Activated CD8-positive, alpha-beta memory T cell treated with anti-CD3 and anti-CD28 coated beads, Interleukin-2, amount 10 ng/mL, durations not matched to agents 7 days and 5 days (primary cell): ENCODE measurements at regions not wholly inside any gene's neighbourhood (a gene's known extent, or its start where the extent isn't known, plus 50 kb on each side); places are given as distances from the start of the nearest gene placed in this dataset.

ENCODE experiments used
- ATAC-seq: fragments of 150-1000 bp; cut with Tn5 transposase; one replicate; pipeline ENCODE4 v1.10.0; 2021; ENCODE audit warnings: moderate library complexity
- CTCF ChIA-PET: fragments of 350-600 bp; sonication (Branson Sonifier 250); formaldehyde crosslinking; loops from one replicate; lab custom pipeline; 2021; ENCODE audit warnings: antibody characterized with exemption; lab: Charles Lee
- DNase-seq: peaks from one replicate; pipeline ENCODE4 v3.0.0-alpha.2; 2020
- H3K27ac Mint-ChIP-seq: one replicate; pipeline ENCODE4 v1.8.0; 2021; ENCODE audit warnings: mild to moderate bottlenecking, mixed read lengths
- H3K27me3 Mint-ChIP-seq: one replicate; pipeline ENCODE4 v1.8.0; 2021; ENCODE audit warnings: mixed read lengths
- H3K36me3 Mint-ChIP-seq: one replicate; pipeline ENCODE4 v1.8.0; 2021; ENCODE audit warnings: mild to moderate bottlenecking, mixed read lengths
- H3K4me1 Mint-ChIP-seq: one replicate; pipeline ENCODE4 v1.8.0; 2021; ENCODE audit warnings: mixed read lengths
- H3K4me3 Mint-ChIP-seq: one replicate; pipeline ENCODE4 v1.8.0; 2021; ENCODE audit warnings: mild to moderate bottlenecking, moderate library complexity, mixed read lengths
- H3K9me3 Mint-ChIP-seq: one replicate; pipeline ENCODE4 v1.8.0; 2022; ENCODE audit warnings: low read depth, mixed read lengths

DNA sequence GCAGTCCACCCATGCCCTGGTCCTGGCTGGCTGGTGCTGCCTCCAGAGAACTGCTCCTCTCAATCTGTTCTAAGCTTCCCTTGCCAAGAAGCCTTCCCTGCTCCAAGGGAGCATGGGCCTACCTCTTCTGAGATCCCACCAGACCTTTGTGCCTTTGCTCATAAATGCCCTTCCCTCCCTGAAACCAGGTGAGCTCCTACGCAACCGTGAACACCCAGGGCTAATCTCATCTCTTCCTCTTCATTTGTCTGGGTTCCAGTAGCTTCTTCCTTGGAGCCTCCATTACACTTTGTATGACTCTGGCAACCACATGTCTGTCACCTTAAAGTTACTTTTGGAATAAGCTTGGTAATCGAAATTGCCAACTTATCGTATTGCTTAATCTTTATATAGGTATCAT, 270.6 kb downstream of the PBX3 start:
- Mint-ChIP-seq H3K36me3 (no peaks in the 10 kb centered on the region), H3K9me3 (no peaks in the 10 kb centered on the region), H3K4me1 (no peaks in the 10 kb centered on the region), H3K27me3 (peaks cover 5% of the 10 kb centered on the region), H3K4me3 (no peak overlapping the region), H3K27ac (no peak overlapping the region)
- DNase-seq (no peak), ATAC-seq (no peak)
- CTCF ChIA-PET, result interaction anchor here (0.6 kb wide), 1 partner anchor 712 kb away, joined by 3 read pairs; no protein-coding TSS in a partner anchor

DNA sequence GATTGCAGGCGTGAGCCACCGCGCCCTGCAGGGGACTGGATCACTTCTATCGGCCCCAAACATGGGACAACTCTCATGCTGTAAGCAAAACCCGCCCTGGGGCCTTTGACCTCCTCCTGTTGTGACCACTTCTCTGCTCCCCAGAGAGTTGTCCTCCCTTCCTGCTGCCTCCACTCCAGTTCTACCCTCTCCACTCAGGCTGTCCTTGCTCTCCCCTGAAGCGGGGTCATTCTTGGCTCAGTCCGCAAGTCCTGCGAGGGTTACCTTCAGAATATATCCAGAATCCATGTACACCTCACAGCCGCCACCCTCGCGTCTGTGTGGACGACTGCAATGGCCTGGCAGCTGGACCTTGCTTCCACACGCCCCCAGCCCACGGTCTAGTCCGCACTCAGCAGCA, 273.7 kb downstream of the PBX3 start:
- DNase-seq (no peak), ATAC-seq (no peak)
- CTCF ChIA-PET, result no interaction called here
- Mint-ChIP-seq H3K4me1 (no peaks in the 10 kb centered on the region), H3K27ac (no peak overlapping the region), H3K4me3 (no peak overlapping the region), H3K36me3 (no peaks in the 10 kb centered on the region), H3K9me3 (peaks cover 3% of the 10 kb centered on the region), H3K27me3 (peaks cover 5% of the 10 kb centered on the region)

DNA sequence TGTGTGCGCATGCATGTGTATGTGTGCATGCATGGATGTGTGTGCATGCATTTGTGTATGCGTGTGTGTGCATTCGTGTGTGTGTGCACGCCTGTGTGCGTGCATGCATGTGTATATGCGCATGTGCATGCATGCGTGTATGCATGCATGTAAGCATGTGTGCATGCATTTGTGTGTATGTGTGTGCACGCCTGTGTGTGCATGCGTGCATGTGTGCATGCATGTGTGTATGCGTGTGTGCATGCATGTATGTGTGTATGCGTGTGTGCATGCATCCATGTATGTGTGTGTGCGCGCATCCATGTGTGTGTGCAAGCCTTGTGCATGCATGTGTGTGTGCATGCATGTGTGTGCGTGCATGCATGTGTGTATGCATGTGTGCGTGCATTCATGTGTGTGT, 276.8 kb downstream of the PBX3 start:
- H3K9me3 Mint-ChIP-seq, result peaks cover 3% of the 10 kb centered on the region
- CTCF ChIA-PET, result no interaction called here
- H3K4me3 Mint-ChIP-seq, result no peak overlapping the region
- H3K4me1 Mint-ChIP-seq, result no peaks in the 10 kb centered on the region
- H3K36me3 Mint-ChIP-seq, result no peaks in the 10 kb centered on the region
- no peak overlapping the region for H3K27ac Mint-ChIP-seq
- peaks cover 5% of the 10 kb centered on the region for H3K27me3 Mint-ChIP-seq
- no peak for DNase-seq
- no peak for ATAC-seq

DNA sequence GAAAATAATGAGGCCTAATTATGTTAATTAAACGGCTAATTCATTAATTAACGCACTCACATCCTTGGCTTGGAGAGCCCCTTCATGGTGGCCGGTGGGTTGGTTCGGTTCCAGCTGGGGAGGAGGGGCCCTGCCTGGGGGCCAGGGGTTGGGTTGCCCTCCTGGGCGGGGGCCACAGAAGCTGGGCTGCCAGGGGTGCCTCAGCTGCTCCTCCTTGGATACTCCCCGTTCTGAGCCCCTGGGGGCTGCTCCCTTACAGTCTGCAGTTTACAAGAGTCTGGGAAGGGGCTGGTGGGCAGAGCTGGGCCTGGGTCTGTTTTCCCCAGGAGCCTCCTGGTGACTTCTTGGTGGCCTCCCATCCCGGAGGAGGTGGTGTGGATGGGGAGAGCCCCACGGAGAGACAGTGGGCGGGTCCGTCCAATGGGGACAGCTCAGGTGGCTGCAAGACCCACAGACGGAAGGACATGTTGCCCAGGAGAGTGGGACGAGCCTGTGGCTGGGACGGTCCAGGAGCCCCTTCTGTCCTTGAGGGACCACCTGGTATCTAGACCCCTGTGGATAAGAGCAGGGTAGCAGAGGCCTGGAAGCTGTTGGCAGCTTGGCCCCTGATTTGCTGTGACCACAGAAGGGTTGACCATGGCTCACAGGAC, 277.5 kb downstream of the PBX3 start:
- no peak overlapping the region for H3K27ac Mint-ChIP-seq
- no peaks in the 10 kb centered on the region for H3K36me3 Mint-ChIP-seq
- CTCF ChIA-PET, result no interaction called here
- peaks cover 5% of the 10 kb centered on the region for H3K27me3 Mint-ChIP-seq
- ATAC-seq, result no peak
- H3K4me3 Mint-ChIP-seq, result no peak overlapping the region
- peaks cover 3% of the 10 kb centered on the region for H3K9me3 Mint-ChIP-seq
- no peaks in the 10 kb centered on the region for H3K4me1 Mint-ChIP-seq
- DNase-seq, result no peak

DNA sequence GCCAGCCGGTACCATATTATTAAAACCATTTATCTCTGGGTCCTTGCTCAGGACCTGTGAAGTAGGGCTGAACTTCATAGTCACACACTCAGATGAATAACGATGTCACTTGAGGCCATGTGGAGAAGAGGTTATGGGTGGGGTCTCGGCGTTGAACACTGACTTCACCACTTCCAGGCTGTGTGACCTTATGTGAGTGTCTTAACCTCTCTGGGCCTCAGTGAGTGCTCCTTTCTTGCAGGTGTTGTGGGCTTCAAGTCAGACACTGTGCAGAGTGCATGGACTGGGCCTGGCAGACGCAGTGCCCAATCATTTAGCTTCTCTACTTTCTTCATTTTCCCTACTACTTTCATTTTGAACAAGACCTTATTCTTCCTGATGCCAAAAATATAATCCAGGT, 278.8 kb downstream of the PBX3 start:
- ATAC-seq, result no peak
- H3K9me3 Mint-ChIP-seq, result peaks cover 3% of the 10 kb centered on the region
- CTCF ChIA-PET, result no interaction called here

DNA sequence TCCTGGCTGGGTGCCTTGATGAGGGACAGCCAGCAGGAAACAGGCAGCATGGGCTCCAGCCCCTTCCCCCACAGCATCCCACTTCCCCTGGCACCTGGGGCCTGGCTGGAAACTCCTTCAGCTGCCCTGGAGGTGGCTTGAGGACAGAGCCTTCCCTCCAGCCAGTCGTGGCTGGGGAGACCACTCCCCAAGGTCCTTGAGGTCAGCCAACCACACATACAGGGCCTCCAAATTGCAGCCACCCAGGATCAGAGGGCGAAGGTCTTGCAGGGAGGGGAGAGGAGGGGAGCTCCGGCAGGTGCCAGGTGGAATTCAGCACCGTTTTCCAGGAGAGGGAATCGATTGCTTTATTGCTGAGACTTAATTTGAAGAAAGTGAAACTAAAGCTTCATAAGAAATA, 280.4 kb downstream of the PBX3 start:
- Mint-ChIP-seq H3K27ac (no peak overlapping the region), H3K36me3 (no peaks in the 10 kb centered on the region), H3K4me3 (no peak overlapping the region), H3K4me1 (no peaks in the 10 kb centered on the region), H3K9me3 (peaks cover 3% of the 10 kb centered on the region), H3K27me3 (no peaks in the 10 kb centered on the region)
- ATAC-seq, result no peak
- DNase-seq, result no peak
- CTCF ChIA-PET, result interaction anchor here (0.7 kb wide), 1 partner anchor 340 kb away, joined by 3 read pairs; no protein-coding TSS in a partner anchor

More for the DNA sequence above, 278.8 kb downstream of the PBX3 start:
- H3K4me1 Mint-ChIP-seq, result no peaks in the 10 kb centered on the region
- H3K27ac Mint-ChIP-seq, result no peak overlapping the region
- H3K4me3 Mint-ChIP-seq, result no peak overlapping the region
- H3K27me3 Mint-ChIP-seq, result peaks cover 1% of the 10 kb centered on the region
- no peaks in the 10 kb centered on the region for H3K36me3 Mint-ChIP-seq
- DNase-seq, result no peak

DNA sequence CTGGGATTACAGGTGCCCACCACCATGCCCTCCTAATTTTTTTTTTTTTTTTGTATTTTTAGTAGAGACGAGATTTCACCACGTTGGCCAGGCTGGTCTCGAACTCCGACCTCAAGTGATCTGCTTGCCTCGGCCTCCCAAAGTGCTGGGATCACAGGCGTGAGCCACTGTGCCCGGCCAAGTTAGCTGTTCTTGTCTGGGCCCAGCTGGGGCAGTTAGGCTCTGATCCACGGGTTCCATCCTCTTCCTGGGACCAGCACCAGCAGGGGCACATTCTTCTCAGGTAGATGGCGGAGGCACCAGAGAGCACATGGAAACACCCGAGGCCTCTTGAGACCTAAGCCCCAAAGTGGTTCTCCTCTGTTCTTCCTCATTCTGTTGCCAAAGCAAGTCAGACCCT, 281.6 kb downstream of the PBX3 start:
- Mint-ChIP-seq H3K27me3 (no peaks in the 10 kb centered on the region), H3K36me3 (no peaks in the 10 kb centered on the region), H3K9me3 (peaks cover 3% of the 10 kb centered on the region), H3K4me1 (no peaks in the 10 kb centered on the region), H3K4me3 (no peak overlapping the region), H3K27ac (no peak overlapping the region)
- ATAC-seq, result no peak
- CTCF ChIA-PET, result no interaction called here
- no peak for DNase-seq

DNA sequence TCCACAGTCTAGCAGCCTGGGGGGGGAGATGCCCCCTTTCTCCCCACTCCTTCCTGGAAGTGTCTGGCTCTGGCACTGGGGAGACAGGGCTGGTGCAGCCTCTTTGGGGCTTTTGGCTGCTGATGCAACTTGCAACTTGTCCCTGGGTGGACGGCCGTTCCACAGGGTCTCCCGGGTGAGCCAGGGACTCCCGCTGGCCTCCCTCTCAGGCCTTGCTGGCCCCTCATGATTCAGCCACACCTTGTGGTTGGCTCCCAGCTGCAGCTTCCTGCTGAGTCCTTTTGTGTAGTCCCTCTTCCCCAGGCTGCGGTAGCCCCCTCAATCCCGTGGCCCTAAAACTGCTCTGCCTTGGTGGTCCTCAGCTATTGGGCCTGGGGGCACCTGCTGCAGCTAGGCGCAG, 283.5 kb downstream of the PBX3 start:
- DNase-seq (no peak), ATAC-seq (no peak)
- Mint-ChIP-seq H3K27me3 (peaks cover 5% of the 10 kb centered on the region), H3K4me1 (no peaks in the 10 kb centered on the region), H3K36me3 (no peaks in the 10 kb centered on the region), H3K9me3 (no peaks in the 10 kb centered on the region), H3K27ac (no peak overlapping the region), H3K4me3 (no peak overlapping the region)
- CTCF ChIA-PET, result no interaction called here

DNA sequence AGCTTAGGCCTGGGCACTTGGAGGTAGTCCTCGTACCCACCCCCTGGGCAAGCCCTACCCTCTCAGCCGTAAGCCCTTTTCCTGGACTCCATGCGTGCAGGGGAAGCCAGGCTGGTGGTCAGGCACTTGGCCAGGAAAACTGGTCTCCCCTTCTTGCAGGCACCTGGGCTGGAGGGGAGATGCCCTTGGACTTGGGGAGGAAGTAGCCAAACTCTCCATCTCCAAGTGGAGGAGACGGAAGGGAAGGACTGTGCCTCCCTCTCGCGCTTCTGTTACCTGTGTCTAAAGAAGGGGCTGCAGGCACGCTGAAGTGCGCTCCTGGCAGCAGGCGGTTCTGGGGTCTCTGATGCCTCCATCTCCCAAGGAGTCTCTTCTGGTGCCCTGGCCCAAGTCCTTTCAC, 283.9 kb downstream of the PBX3 start:
- H3K27me3 Mint-ChIP-seq, result peaks cover 8% of the 10 kb centered on the region
- no peaks in the 10 kb centered on the region for H3K4me1 Mint-ChIP-seq
- no peaks in the 10 kb centered on the region for H3K9me3 Mint-ChIP-seq
- no peaks in the 10 kb centered on the region for H3K36me3 Mint-ChIP-seq
- DNase-seq (no peak), ATAC-seq (no peak)
- CTCF ChIA-PET, result no interaction called here
- H3K27ac Mint-ChIP-seq, result no peak overlapping the region
- no peak overlapping the region for H3K4me3 Mint-ChIP-seq

DNA sequence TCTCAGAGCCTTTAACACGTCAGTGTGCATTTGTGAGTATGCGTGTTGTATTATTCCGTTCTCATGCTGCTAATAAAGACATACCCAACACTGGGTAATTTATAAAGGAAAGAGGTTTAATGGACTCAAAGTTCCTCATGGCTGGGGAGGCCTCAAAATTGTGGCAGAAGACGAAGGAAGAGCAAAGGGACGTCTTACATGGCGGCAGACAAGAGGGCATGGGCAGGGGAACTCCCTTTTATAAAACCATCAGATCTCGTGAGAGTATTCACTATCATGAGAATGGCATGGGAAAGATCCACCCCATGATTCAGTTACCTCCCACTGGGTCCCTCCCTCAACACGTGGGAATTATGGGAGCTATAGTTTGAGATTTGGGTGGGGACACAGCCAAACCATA, 285.0 kb downstream of the PBX3 start:
- DNase-seq, result no peak
- Mint-ChIP-seq H3K36me3 (no peaks in the 10 kb centered on the region), H3K27me3 (peaks cover 16% of the 10 kb centered on the region), H3K27ac (no peak overlapping the region), H3K4me3 (no peak overlapping the region), H3K9me3 (no peaks in the 10 kb centered on the region), H3K4me1 (no peaks in the 10 kb centered on the region)
- no peak for ATAC-seq
- CTCF ChIA-PET, result no interaction called here

DNA sequence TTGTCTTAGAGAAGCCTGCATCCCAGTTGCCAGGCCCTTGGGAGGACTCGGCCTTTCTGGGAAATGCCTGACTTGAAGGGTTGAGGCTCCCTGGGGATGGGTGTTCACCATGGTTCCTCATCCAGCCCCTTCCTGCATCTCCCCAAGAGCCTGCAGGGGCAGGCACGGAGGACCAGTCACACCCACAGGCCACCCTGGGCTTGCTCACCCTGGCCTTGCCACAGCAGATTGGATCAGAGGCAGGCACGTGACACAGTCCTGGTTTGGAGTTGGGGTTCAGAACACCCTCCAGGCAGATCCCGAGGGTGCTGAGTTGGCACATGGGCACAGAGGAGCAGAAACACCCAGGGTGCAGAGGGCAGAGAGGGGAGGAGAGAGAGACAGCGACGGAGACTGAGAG, 286.1 kb downstream of the PBX3 start:
- DNase-seq (no peak), ATAC-seq (no peak)
- H3K27me3 Mint-ChIP-seq, result peaks cover 19% of the 10 kb centered on the region
- H3K4me3 Mint-ChIP-seq, result no peak overlapping the region
- CTCF ChIA-PET, result no interaction called here
- no peaks in the 10 kb centered on the region for H3K4me1 Mint-ChIP-seq
- H3K27ac Mint-ChIP-seq, result no peak overlapping the region
- H3K36me3 Mint-ChIP-seq, result no peaks in the 10 kb centered on the region
- no peaks in the 10 kb centered on the region for H3K9me3 Mint-ChIP-seq

DNA sequence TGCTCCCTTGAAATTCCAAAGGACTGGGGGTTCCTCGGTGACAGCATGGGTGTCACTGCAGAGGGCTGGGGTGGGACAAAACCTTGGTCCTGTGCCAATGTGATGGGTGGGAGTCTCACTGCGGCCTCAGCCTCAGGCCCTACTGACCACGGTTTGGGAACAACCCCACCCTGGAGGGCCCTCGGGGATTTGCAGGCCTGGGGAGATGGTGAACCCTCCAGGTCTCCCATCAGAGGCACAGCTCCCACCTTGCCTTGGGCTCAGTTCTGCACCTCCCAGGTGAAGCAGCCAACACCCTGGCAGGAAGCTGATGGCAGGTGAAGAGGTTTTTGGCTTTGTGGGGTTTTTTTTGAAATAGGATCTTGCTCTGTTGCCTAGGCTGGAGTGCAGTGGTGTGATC, 286.8 kb downstream of the PBX3 start:
- Mint-ChIP-seq H3K4me3 (no peak overlapping the region), H3K4me1 (no peaks in the 10 kb centered on the region), H3K36me3 (no peaks in the 10 kb centered on the region), H3K27ac (no peak overlapping the region), H3K27me3 (peaks cover 19% of the 10 kb centered on the region), H3K9me3 (no peaks in the 10 kb centered on the region)
- no peak for DNase-seq
- CTCF ChIA-PET, result no interaction called here
- no peak for ATAC-seq

DNA sequence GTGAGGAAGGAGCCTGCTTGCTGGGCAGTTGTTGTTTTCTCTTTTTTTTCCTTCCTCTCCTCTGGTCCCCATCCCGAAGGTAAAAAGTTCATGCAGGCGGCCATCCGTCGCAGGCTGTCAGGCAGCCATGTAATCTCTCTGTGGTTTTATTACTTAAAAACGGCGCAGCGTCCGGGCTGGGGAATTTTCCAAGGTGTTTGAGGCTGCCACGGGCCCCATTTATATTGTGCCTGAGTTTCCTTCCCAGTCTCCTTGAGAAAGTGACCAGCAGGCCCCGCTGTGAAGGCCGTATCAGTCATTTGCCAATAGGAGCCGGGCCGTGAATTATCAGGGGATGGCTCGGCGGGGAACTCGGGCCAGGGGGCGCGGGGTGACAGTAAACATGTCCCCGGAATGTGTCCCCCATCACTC, 289.7 kb downstream of the PBX3 start:
- DNase-seq (no peak), ATAC-seq (no peak)
- Mint-ChIP-seq H3K27ac (no peak overlapping the region), H3K27me3 (peaks cover 26% of the 10 kb centered on the region), H3K4me3 (no peak overlapping the region), H3K36me3 (no peaks in the 10 kb centered on the region), H3K9me3 (no peaks in the 10 kb centered on the region), H3K4me1 (no peaks in the 10 kb centered on the region)
- CTCF ChIA-PET, result no interaction called here

DNA sequence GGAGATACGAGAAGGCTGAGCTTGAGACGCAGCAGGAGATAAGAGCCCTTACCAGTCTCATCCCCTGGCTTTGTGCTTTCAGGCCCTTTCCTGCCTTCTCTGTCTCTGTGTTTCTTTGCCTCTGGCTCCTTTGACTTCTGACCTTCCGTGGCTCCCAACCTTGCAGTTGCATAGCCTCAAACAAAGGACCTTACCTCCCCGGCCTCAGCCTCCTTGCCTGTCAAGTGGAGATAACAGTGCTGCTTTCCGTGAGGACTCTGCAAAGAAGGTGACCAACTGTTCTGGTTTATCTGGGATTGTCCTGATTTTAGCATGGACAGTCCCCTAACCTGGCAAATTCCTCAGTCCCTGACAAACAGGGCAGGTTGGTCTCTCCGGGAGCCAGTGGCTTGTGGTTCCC, 287.8 kb upstream of the MVB12B start:
- Mint-ChIP-seq H3K4me3 (no peak overlapping the region), H3K36me3 (no peaks in the 10 kb centered on the region), H3K27me3 (peaks cover 34% of the 10 kb centered on the region), H3K27ac (no peak overlapping the region), H3K4me1 (no peaks in the 10 kb centered on the region), H3K9me3 (no peaks in the 10 kb centered on the region)
- DNase-seq, result no peak
- ATAC-seq, result no peak
- CTCF ChIA-PET, result no interaction called here

DNA sequence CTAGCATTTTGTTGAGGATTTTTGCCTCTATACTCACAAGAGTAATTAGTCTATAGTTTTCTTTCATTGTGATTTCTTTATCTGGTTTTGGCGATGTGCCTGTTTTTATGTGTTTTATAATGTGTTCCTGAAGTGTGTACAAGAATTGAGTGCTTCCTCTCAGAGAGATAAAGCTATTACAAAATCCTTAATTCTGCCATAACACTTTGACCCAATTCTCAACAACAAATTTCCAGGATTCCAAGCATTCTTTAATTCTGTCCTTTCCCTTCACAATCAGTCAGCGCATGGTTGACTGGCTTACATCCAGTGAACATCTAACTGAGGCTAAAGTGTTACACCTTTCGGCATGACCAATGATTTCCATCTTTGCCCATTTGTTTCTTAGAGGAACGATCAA, 282.9 kb upstream of the MVB12B start:
- CTCF ChIA-PET, result no interaction called here
- H3K9me3 Mint-ChIP-seq, result peaks cover 4% of the 10 kb centered on the region
- ATAC-seq (no peak), DNase-seq (no peak)
- H3K4me1 Mint-ChIP-seq, result no peaks in the 10 kb centered on the region
- H3K4me3 Mint-ChIP-seq, result no peak overlapping the region
- H3K36me3 Mint-ChIP-seq, result no peaks in the 10 kb centered on the region
- peaks cover 21% of the 10 kb centered on the region for H3K27me3 Mint-ChIP-seq
- no peak overlapping the region for H3K27ac Mint-ChIP-seq
